Endothelial cell of umbilical vein (primary cell): ENCODE measurements at regions not wholly inside any gene's neighbourhood (a gene's known extent, or its start where the extent isn't known, plus 50 kb on each side); places are given as distances from the start of the nearest gene placed in this dataset.
A peak's percentile ranks its signal among the peaks of the same experiment; 100 is the strongest.

Experiments used
- BruUV-seq: library from RNA; stranded (reverse); fragments of 400-500 nt; replicated peaks from 2 replicates; lab custom pipeline; 2021; lab: Mats Ljungman, UMichigan
- CTCF ChIA-PET: fragments of 300-600, 350-600 bp; sonication (Branson Sonifier 250); formaldehyde crosslinking; loops from one replicate; lab custom pipeline; 2021; ENCODE audit warnings: antibody characterized with exemption, inconsistent platforms; lab: Charles Lee
- POLR2A ChIA-PET: fragments of 300-600, 350-600 bp; sonication (Branson Sonifier 250); formaldehyde crosslinking; loops from one replicate; lab custom pipeline; 2021; ENCODE audit warnings: antibody characterized with exemption, inconsistent platforms; lab: Charles Lee
- DNase-seq: peaks from one replicate; pipeline ENCODE4 v3.0.0-alpha.2; 2011; ENCODE audit warnings: low read depth, low spot score
- FAIRE-seq: peaks from 2 replicates; lab custom pipeline; 2011; peaks lifted over from hg19 to GRCh38; lab: Jason Lieb, UNC
- H2AFZ ChIP-seq: 2 replicates; pipeline ENCODE4 v1.6.0; 2012; ENCODE audit warnings: low read depth, low read length, control low read depth, inconsistent platforms
- H3K27ac ChIP-seq: 2 replicates; pipeline ENCODE4 v1.5.1; 2011; ENCODE audit warnings: low read depth, mild to moderate bottlenecking, control low read depth, low read length, moderate library complexity; ENCODE audit not compliant: insufficient read depth
- H3K27me3 ChIP-seq, 2 experiments: 2 replicates each; pipeline versions ENCODE4 v1.6.0 to v1.6.1; 2011; ENCODE audit warnings: low read length in 2 of 2, mixed read lengths in 1 of 2; ENCODE audit not compliant: control insufficient read depth in 2 of 2, insufficient read depth in 2 of 2
- H3K36me3 ChIP-seq, 2 experiments: 2 replicates in 1 of 2; 3 replicates in 1 of 2; pipeline ENCODE4 v1.5.1; 2011; ENCODE audit warnings: low read length in 2 of 2, mild to moderate bottlenecking in 1 of 2, moderate library complexity in 1 of 2; ENCODE audit not compliant: control insufficient read depth in 2 of 2, insufficient read depth in 2 of 2; ENCODE audit errors: extremely low read depth in 1 of 2
- H3K4me1 ChIP-seq: 3 replicates; pipeline ENCODE4 v1.5.1; 2011; ENCODE audit warnings: mild to moderate bottlenecking, low read length; ENCODE audit not compliant: control insufficient read depth, insufficient read depth; ENCODE audit errors: extremely low read depth
- H3K4me2 ChIP-seq: 2 replicates; pipeline ENCODE4 v1.6.1; 2011; ENCODE audit warnings: low read length, control low read depth, mixed read lengths; ENCODE audit not compliant: insufficient read depth
- H3K4me3 ChIP-seq, 3 experiments: fragments of 200-600 bp in 1 of 3; sonication (generic), shearing (Covaris generic) in 1 of 3; replicated peaks in 1 of 3; 2 replicates each; pipeline ENCODE4 v1.5.1; 2011 to 2016; ENCODE audit warnings: control low read depth in 3 of 3, low read length in 3 of 3, mild to moderate bottlenecking in 2 of 3, inconsistent platforms in 1 of 3, low read depth in 1 of 3, moderate library complexity in 1 of 3; ENCODE audit not compliant: insufficient read depth in 1 of 3
- H3K79me2 ChIP-seq: 2 replicates; pipeline ENCODE4 v1.6.0; 2012; ENCODE audit warnings: low read length, inconsistent platforms; ENCODE audit not compliant: control insufficient read depth, insufficient read depth
- H3K9ac ChIP-seq: replicated peaks from 2 replicates; pipeline ENCODE3; 2011; ENCODE audit warnings: low read length, control low read depth; ENCODE audit not compliant: insufficient read depth; ENCODE audit errors: extremely low read depth
- H3K9me1 ChIP-seq: replicated peaks from 3 replicates; pipeline ENCODE4 v1.6.0; 2011; ENCODE audit warnings: mild to moderate bottlenecking, low read length; ENCODE audit not compliant: control insufficient read depth, insufficient read depth; ENCODE audit errors: extremely low read depth
- H3K9me3 ChIP-seq: replicated peaks from 2 replicates; pipeline ENCODE4 v1.5.1; 2012; ENCODE audit warnings: low read length, inconsistent platforms; ENCODE audit not compliant: control insufficient read depth, insufficient read depth
- H4K20me1 ChIP-seq: replicated peaks from 2 replicates; pipeline ENCODE3; 2011; ENCODE audit warnings: mild to moderate bottlenecking, low read length; ENCODE audit not compliant: control insufficient read depth, insufficient read depth; ENCODE audit errors: extremely low read depth
- EZH2 ChIP-seq: IDR thresholded peaks from 2 replicates; pipeline ENCODE4 v1.6.1; 2012; ENCODE audit warnings: borderline replicate concordance, low read depth, mild to moderate bottlenecking, moderate library complexity, low read length, inconsistent platforms; ENCODE audit not compliant: severe bottlenecking
- FOS ChIP-seq: IDR thresholded peaks from 2 replicates; pipeline ENCODE4 v1.6.1; 2011; ENCODE audit warnings: mild to moderate bottlenecking, low read length, moderate library complexity, borderline replicate concordance; ENCODE audit not compliant: insufficient read depth
- GATA2 ChIP-seq: IDR thresholded peaks from 2 replicates; pipeline ENCODE4 v1.7.0; 2011; ENCODE audit warnings: low read depth, mild to moderate bottlenecking, moderate library complexity, mixed read lengths, low read length; ENCODE audit not compliant: insufficient read length, insufficient read depth
- JUN ChIP-seq: IDR thresholded peaks from 2 replicates; pipeline ENCODE4 v1.6.1; 2011; ENCODE audit warnings: borderline replicate concordance, low read depth; ENCODE audit not compliant: insufficient read length, insufficient read depth
- MAX ChIP-seq: IDR thresholded peaks from 2 replicates; pipeline ENCODE4 v1.6.1; 2011; ENCODE audit not compliant: insufficient read depth, insufficient read length
- MYC ChIP-seq: IDR thresholded peaks from one replicate; pipeline ENCODE4 v1.6.1; 2011; ENCODE audit warnings: mild to moderate bottlenecking, low read depth, low read length
- POLR2A ChIP-seq: IDR thresholded peaks from 2 replicates; pipeline ENCODE4 v1.6.1; 2012; ENCODE audit warnings: low read depth, mild to moderate bottlenecking, control low read depth, low read length
- POLR2AphosphoS5 ChIP-seq: IDR thresholded peaks from 2 replicates; pipeline ENCODE4 v1.6.1; 2012; ENCODE audit warnings: low read depth, mild to moderate bottlenecking, control low read depth, low read length, moderate library complexity; ENCODE audit not compliant: insufficient read depth
- dilution Hi-C: fragments of 300-500 bp; cut with MboI; formaldehyde crosslinking; loops from one replicate; pipeline ENCODE4 v1.15.0; 2019; ENCODE audit warnings: low sequenced_read_pairs; ENCODE audit not compliant: extremely low pct_ligation_motif_present
- intact Hi-C: fragments of 100-400 bp; cut with micrococcal nuclease; formaldehyde crosslinking; loops from one replicate; pipeline ENCODE4 v1.10.0; 2022
- TF ChIP-seq, protein P1 (sequence below), 2 donors: IDR thresholded peaks; 1 replicate in 1 of 2; 2 replicates in 1 of 2; pipeline ENCODE4 v1.5.1; 2011; ENCODE audit warnings: low read length in 2 of 2, mild to moderate bottlenecking in 2 of 2, moderate library complexity in 2 of 2, control low read depth in 1 of 2, inconsistent platforms in 1 of 2, low read depth in 1 of 2; ENCODE audit not compliant: insufficient read depth in 1 of 2; ENCODE audit errors: extremely low read depth in 1 of 2

- FAIRE-seq (no peak), DNase-seq (peak; percentile 8)
- Histone ChIP-seq H3K4me2 (no peak overlapping the region), H3K9me1 (no peaks in the 10 kb centered on the region), H3K9ac (no peak overlapping the region), H3K79me2 (no peaks in the 10 kb centered on the region), H4K20me1 (no peaks in the 10 kb centered on the region), H3K4me3 (no peak overlapping the region), H3K27ac (no peak overlapping the region), H3K9me3 (no peaks in the 10 kb centered on the region), H3K27me3 (no peaks in the 10 kb centered on the region), H2AFZ (no peak overlapping the region), H3K4me1 (peaks cover 27% of the 10 kb centered on the region), H3K36me3 (no peaks in the 10 kb centered on the region)
- ChIA-PET POLR2A (no interaction called here), CTCF (interaction anchor here (1.2 to 4.6 kb wide), 5 partner anchors 10 to 140 kb away, joined by 3 to 24 read pairs (median 9); no protein-coding TSS in a partner anchor)
- intact Hi-C loops = no loop called here
- no peak for TF ChIP-seq MAX
- no peak for TF ChIP-seq GATA2
- TF ChIP-seq, protein P1, sequence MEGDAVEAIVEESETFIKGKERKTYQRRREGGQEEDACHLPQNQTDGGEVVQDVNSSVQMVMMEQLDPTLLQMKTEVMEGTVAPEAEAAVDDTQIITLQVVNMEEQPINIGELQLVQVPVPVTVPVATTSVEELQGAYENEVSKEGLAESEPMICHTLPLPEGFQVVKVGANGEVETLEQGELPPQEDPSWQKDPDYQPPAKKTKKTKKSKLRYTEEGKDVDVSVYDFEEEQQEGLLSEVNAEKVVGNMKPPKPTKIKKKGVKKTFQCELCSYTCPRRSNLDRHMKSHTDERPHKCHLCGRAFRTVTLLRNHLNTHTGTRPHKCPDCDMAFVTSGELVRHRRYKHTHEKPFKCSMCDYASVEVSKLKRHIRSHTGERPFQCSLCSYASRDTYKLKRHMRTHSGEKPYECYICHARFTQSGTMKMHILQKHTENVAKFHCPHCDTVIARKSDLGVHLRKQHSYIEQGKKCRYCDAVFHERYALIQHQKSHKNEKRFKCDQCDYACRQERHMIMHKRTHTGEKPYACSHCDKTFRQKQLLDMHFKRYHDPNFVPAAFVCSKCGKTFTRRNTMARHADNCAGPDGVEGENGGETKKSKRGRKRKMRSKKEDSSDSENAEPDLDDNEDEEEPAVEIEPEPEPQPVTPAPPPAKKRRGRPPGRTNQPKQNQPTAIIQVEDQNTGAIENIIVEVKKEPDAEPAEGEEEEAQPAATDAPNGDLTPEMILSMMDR (IDR thresholded peaks at IDR 0.05; ENCODE audit: extremely low read depth in 1 of 2, insufficient read depth in 1 of 2, low read depth in 1 of 2, low read length in 2 of 2) = no peak
- TF ChIP-seq MYC = no peak
- no peak for TF ChIP-seq JUN
- TF ChIP-seq EZH2 = no peak
- TF ChIP-seq POLR2A = no peak
- TF ChIP-seq POLR2AphosphoS5 = no peak
- no peak for TF ChIP-seq FOS
- no TSS peak for BruUV-seq
- dilution Hi-C loops = no loop called here
Measured at GRCh38 chr1:60988891-60989290, 93.5 kb upstream of the NFIA start.
